ENCODE measurements at regions not wholly inside any gene's neighbourhood (a gene's known extent, or its start where the extent isn't known, plus 50 kb on each side); places are given as distances from the start of the nearest gene placed in this dataset.
"Not testable (repeated sequence)": the region's sequence is repeated elsewhere in the genome, so short reads cannot be mapped to it uniquely, and the experiment has no call there.

GRCh38 chr3:127439621-127440020 is 150.9 kb downstream of the TPRA1 start:
- 71% methylated on average over 4 of the region's 5 CpGs for WGBS

GRCh38 chr3:127438951-127439350 is 151.1 kb upstream of the PRR20G start:
- Histone ChIP-seq H3K4ac (ENCODE audit: low read depth in 1 of 2, low read length in 2 of 2) (no peak overlapping the region), H2BK120ac (ENCODE audit: low read depth, low read length) (no peak overlapping the region), H3K9me3 (ENCODE audit: control insufficient read depth, low read length) (no peaks in the 10 kb centered on the region), H3K79me1 (replicated peaks; ENCODE audit: low read length, poor library complexity, severe bottlenecking) (no peaks in the 10 kb centered on the region), H3K23ac (ENCODE audit: low read length in 2 of 2) (no peak overlapping the region), H2BK12ac (ENCODE audit: low read length in 2 of 2) (no peak overlapping the region), H3K18ac (ENCODE audit: low read depth in 1 of 2, low read length in 2 of 2) (no peak overlapping the region), H3K4me3 (ENCODE audit: insufficient read depth in 1 of 2, low read depth in 1 of 2, low read length in 2 of 2) (no peak overlapping the region), H2AK5ac (ENCODE audit: low read length, severe bottlenecking) (no peak overlapping the region), H3K36me3 (ENCODE audit: control insufficient read depth in 1 of 2, insufficient read depth in 2 of 2, low read depth in 1 of 2, low read length in 2 of 2) (no peaks in the 10 kb centered on the region), H2BK15ac (ENCODE audit: low read depth, poor library complexity, severe bottlenecking) (no peak overlapping the region), H4K8ac (ENCODE audit: low read length) (no peak overlapping the region), H3K14ac (ENCODE audit: low read length in 2 of 2) (no peak overlapping the region), H3K27me3 (ENCODE audit: control insufficient read depth in 1 of 2, insufficient read depth in 1 of 2, low read length in 2 of 2) (peaks cover 12 to 46% of the 10 kb centered on the region in 2 experiments), H3K4me1 (ENCODE audit: control insufficient read depth, insufficient read depth, low read depth, low read length) (no peaks in the 10 kb centered on the region), H3K27ac (ENCODE audit: low read length, poor library complexity, severe bottlenecking) (no peak overlapping the region), H3K4me2 (ENCODE audit: low read length, poor library complexity, severe bottlenecking) (no peak overlapping the region), H2BK5ac (ENCODE audit: low read depth, low read length, poor library complexity, severe bottlenecking) (no peak overlapping the region), H4K91ac (ENCODE audit: low read length) (no peak overlapping the region), H3K9ac (ENCODE audit: low read length) (no peak overlapping the region), H2AFZ (ENCODE audit: low read depth, low read length) (no peak overlapping the region)
- DNase-seq, result no peak
- WGBS, result 85% methylated on average over 3 of the region's 3 CpGs

More at GRCh38 chr3:127439621-127440020, 150.9 kb downstream of the TPRA1 start:
- DNase-seq, result no peak
- Histone ChIP-seq H3K36me3 (ENCODE audit: control insufficient read depth in 1 of 2, insufficient read depth in 2 of 2, low read depth in 1 of 2, low read length in 2 of 2) (no peaks in the 10 kb centered on the region), H3K27ac (ENCODE audit: low read length, poor library complexity, severe bottlenecking) (no peak overlapping the region), H3K23ac (ENCODE audit: low read length in 2 of 2) (no peak overlapping the region), H2BK5ac (ENCODE audit: low read depth, low read length, poor library complexity, severe bottlenecking) (no peak overlapping the region), H2AFZ (ENCODE audit: low read depth, low read length) (no peak overlapping the region), H3K4ac (ENCODE audit: low read depth in 1 of 2, low read length in 2 of 2) (no peak overlapping the region), H3K79me1 (replicated peaks; ENCODE audit: low read length, poor library complexity, severe bottlenecking) (no peaks in the 10 kb centered on the region), H3K14ac (ENCODE audit: low read length in 2 of 2) (no peak overlapping the region), H3K9me3 (ENCODE audit: control insufficient read depth, low read length) (no peaks in the 10 kb centered on the region), H2BK15ac (ENCODE audit: low read depth, poor library complexity, severe bottlenecking) (no peak overlapping the region), H2BK12ac (ENCODE audit: low read length in 2 of 2) (no peak overlapping the region), H3K27me3 (ENCODE audit: control insufficient read depth in 1 of 2, insufficient read depth in 1 of 2, low read length in 2 of 2) (peaks cover 12 to 48% of the 10 kb centered on the region in 2 experiments), H3K9ac (ENCODE audit: low read length) (no peak overlapping the region), H3K4me3 (ENCODE audit: insufficient read depth in 1 of 2, low read depth in 1 of 2, low read length in 2 of 2) (no peak overlapping the region), H2BK120ac (ENCODE audit: low read depth, low read length) (no peak overlapping the region), H3K18ac (ENCODE audit: low read depth in 1 of 2, low read length in 2 of 2) (no peak overlapping the region), H3K4me2 (ENCODE audit: low read length, poor library complexity, severe bottlenecking) (no peak overlapping the region), H3K4me1 (ENCODE audit: control insufficient read depth, insufficient read depth, low read depth, low read length) (no peaks in the 10 kb centered on the region), H4K8ac (ENCODE audit: low read length) (no peak overlapping the region), H2AK5ac (ENCODE audit: low read length, severe bottlenecking) (no peak overlapping the region), H4K91ac (ENCODE audit: low read length) (no peak overlapping the region)

- no peak for DNase-seq
- Histone ChIP-seq H2BK15ac (ENCODE audit: low read depth, poor library complexity, severe bottlenecking) (no peak overlapping the region), H2BK5ac (ENCODE audit: low read depth, low read length, poor library complexity, severe bottlenecking) (no peak overlapping the region), H3K9ac (ENCODE audit: low read length) (no peak overlapping the region), H3K27ac (ENCODE audit: low read length, poor library complexity, severe bottlenecking) (no peak overlapping the region), H2BK12ac (ENCODE audit: low read length in 2 of 2) (no peak overlapping the region), H3K14ac (ENCODE audit: low read length in 2 of 2) (no peak overlapping the region), H4K91ac (ENCODE audit: low read length) (no peak overlapping the region), H4K8ac (ENCODE audit: low read length) (no peak overlapping the region), H3K4ac (ENCODE audit: low read depth in 1 of 2, low read length in 2 of 2) (no peak overlapping the region), H3K36me3 (ENCODE audit: control insufficient read depth in 1 of 2, insufficient read depth in 2 of 2, low read depth in 1 of 2, low read length in 2 of 2) (no peaks in the 10 kb centered on the region), H3K9me3 (ENCODE audit: control insufficient read depth, low read length) (no peaks in the 10 kb centered on the region), H2AFZ (ENCODE audit: low read depth, low read length) (no peak overlapping the region), H3K4me2 (ENCODE audit: low read length, poor library complexity, severe bottlenecking) (no peak overlapping the region), H2AK5ac (ENCODE audit: low read length, severe bottlenecking) (no peak overlapping the region), H3K27me3 (ENCODE audit: control insufficient read depth in 1 of 2, insufficient read depth in 1 of 2, low read length in 2 of 2) (peaks cover 8 to 40% of the 10 kb centered on the region in 2 experiments), H3K4me1 (ENCODE audit: control insufficient read depth, insufficient read depth, low read depth, low read length) (no peaks in the 10 kb centered on the region), H2BK120ac (ENCODE audit: low read depth, low read length) (no peak overlapping the region), H3K4me3 (ENCODE audit: insufficient read depth in 1 of 2, low read depth in 1 of 2, low read length in 2 of 2) (no peak overlapping the region), H3K79me1 (replicated peaks; ENCODE audit: low read length, poor library complexity, severe bottlenecking) (no peaks in the 10 kb centered on the region), H3K18ac (ENCODE audit: low read depth in 1 of 2, low read length in 2 of 2) (no peak overlapping the region), H3K23ac (ENCODE audit: low read length in 2 of 2) (no peak overlapping the region)
- 95% methylated on average over 2 of the region's 4 CpGs for WGBS
Observed at GRCh38 chr3:127438371-127438770, 150.5 kb upstream of the PRR20G start.

GRCh38 chr3:127435299-127435698 is 147.5 kb upstream of the PRR20G start:
- not testable (repeated sequence) for H4K91ac ChIP-seq (ENCODE audit: low read length); H3K79me1 ChIP-seq (replicated peaks; ENCODE audit: low read length, poor library complexity, severe bottlenecking); H3K4me3 ChIP-seq (ENCODE audit: insufficient read depth in 1 of 2, low read depth in 1 of 2, low read length in 2 of 2); H4K8ac ChIP-seq (ENCODE audit: low read length); H2BK12ac ChIP-seq (ENCODE audit: low read length in 2 of 2); H3K27ac ChIP-seq (ENCODE audit: low read length, poor library complexity, severe bottlenecking); H3K9ac ChIP-seq (ENCODE audit: low read length); H3K4ac ChIP-seq (ENCODE audit: low read depth in 1 of 2, low read length in 2 of 2); H3K18ac ChIP-seq (ENCODE audit: low read depth in 1 of 2, low read length in 2 of 2); H3K14ac ChIP-seq (ENCODE audit: low read length in 2 of 2); H2BK120ac ChIP-seq (ENCODE audit: low read depth, low read length); H3K4me2 ChIP-seq (ENCODE audit: low read length, poor library complexity, severe bottlenecking); H3K9me3 ChIP-seq (ENCODE audit: control insufficient read depth, low read length); H2AFZ ChIP-seq (ENCODE audit: low read depth, low read length); H3K36me3 ChIP-seq (ENCODE audit: control insufficient read depth in 1 of 2, insufficient read depth in 2 of 2, low read depth in 1 of 2, low read length in 2 of 2); H3K23ac ChIP-seq (ENCODE audit: low read length in 2 of 2); H3K4me1 ChIP-seq (ENCODE audit: control insufficient read depth, insufficient read depth, low read depth, low read length); H2BK15ac ChIP-seq (ENCODE audit: low read depth, poor library complexity, severe bottlenecking); H2BK5ac ChIP-seq (ENCODE audit: low read depth, low read length, poor library complexity, severe bottlenecking); DNase-seq; H2AK5ac ChIP-seq (ENCODE audit: low read length, severe bottlenecking)
- peaks cover 0 to 39% of the 10 kb centered on the region in 2 experiments for H3K27me3 ChIP-seq (ENCODE audit: control insufficient read depth in 1 of 2, insufficient read depth in 1 of 2, low read length in 2 of 2)
- no CpG with 5 or more reads among the region's 2 CpGs for WGBS
